ENCODE measurements at regions not wholly inside any gene's neighbourhood (a gene's known extent, or its start where the extent isn't known, plus 50 kb on each side); places are given as distances from the start of the nearest gene placed in this dataset.

GRCh38 chr9:4922730-4923129 is 62.3 kb upstream of the JAK2 start:
- Histone ChIP-seq H3K4me2 (ENCODE audit: insufficient read depth, low read length) (no peak overlapping the region), H3K4me3 (replicated peaks in 1 of 3; ENCODE audit: insufficient read depth in 1 of 3, low read depth in 1 of 3, low read length in 3 of 3) (no peak overlapping the region), H3K27ac (ENCODE audit: insufficient read depth, low read depth, low read length) (no peak overlapping the region), H3K27me3 (ENCODE audit: control insufficient read depth in 2 of 2, insufficient read depth in 2 of 2, low read length in 2 of 2) (no peaks in the 10 kb centered on the region), H4K20me1 (replicated peaks; ENCODE audit: control insufficient read depth, extremely low read depth, insufficient read depth, low read length) (no peaks in the 10 kb centered on the region), H3K79me2 (ENCODE audit: control insufficient read depth, insufficient read depth, low read length) (no peaks in the 10 kb centered on the region), H2AFZ (ENCODE audit: low read depth, low read length) (no peak overlapping the region), H3K9ac (replicated peaks; ENCODE audit: extremely low read depth, insufficient read depth, low read length) (no peak overlapping the region), H3K36me3 (ENCODE audit: control insufficient read depth in 2 of 2, extremely low read depth in 1 of 2, insufficient read depth in 2 of 2, low read length in 2 of 2) (no peaks in the 10 kb centered on the region), H3K4me1 (ENCODE audit: control insufficient read depth, extremely low read depth, insufficient read depth, low read length) (no peaks in the 10 kb centered on the region), H3K9me3 (replicated peaks; ENCODE audit: control insufficient read depth, insufficient read depth, low read length) (no peaks in the 10 kb centered on the region), H3K9me1 (replicated peaks; ENCODE audit: control insufficient read depth, extremely low read depth, insufficient read depth, low read length) (no peaks in the 10 kb centered on the region)
- TF ChIP-seq GATA2 (IDR thresholded peaks at IDR 0.05; ENCODE audit: insufficient read depth, insufficient read length, low read depth, low read length) (no peak), FOS (IDR thresholded peaks at IDR 0.05; ENCODE audit: borderline replicate concordance, insufficient read depth, low read length) (no peak), MYC (IDR thresholded peaks at IDR 0.05; ENCODE audit: low read depth, low read length) (no peak), CTCF (IDR thresholded peaks at IDR 0.05; ENCODE audit: extremely low read depth in 1 of 2, insufficient read depth in 1 of 2, low read depth in 1 of 2, low read length in 2 of 2) (no peak), POLR2A (IDR thresholded peaks at IDR 0.05; ENCODE audit: low read depth, low read length) (no peak), EZH2 (IDR thresholded peaks at IDR 0.05; ENCODE audit: borderline replicate concordance, low read depth, low read length, severe bottlenecking) (no peak), JUN (IDR thresholded peaks at IDR 0.05; ENCODE audit: borderline replicate concordance, insufficient read depth, insufficient read length, low read depth) (no peak), POLR2AphosphoS5 (IDR thresholded peaks at IDR 0.05; ENCODE audit: insufficient read depth, low read depth, low read length) (no peak)
- TF ChIP-seq, protein P1, sequence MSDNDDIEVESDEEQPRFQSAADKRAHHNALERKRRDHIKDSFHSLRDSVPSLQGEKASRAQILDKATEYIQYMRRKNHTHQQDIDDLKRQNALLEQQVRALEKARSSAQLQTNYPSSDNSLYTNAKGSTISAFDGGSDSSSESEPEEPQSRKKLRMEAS (IDR thresholded peaks at IDR 0.05; ENCODE audit: insufficient read depth, insufficient read length), result no peak
- POLR2A ChIA-PET, result no interaction called here
- DNase-seq (ENCODE audit: low read depth, low spot score) (no peak), FAIRE-seq (no peak)
- CTCF ChIA-PET, result interaction anchor here (3.7 to 3.9 kb wide), 2 partner anchors 160 to 163 kb away, joined by 32 to 36 read pairs; no protein-coding TSS in a partner anchor
- BruUV-seq (replicated peaks), result no TSS peak
- dilution Hi-C loops (cut with MboI; ENCODE audit: extremely low pct_ligation_motif_present, low sequenced_read_pairs) (no loop called here), intact Hi-C loops (cut with micrococcal nuclease) (no loop called here)
